H1 (cell line): ENCODE measurements at regions not wholly inside any gene's neighbourhood (a gene's known extent, or its start where the extent isn't known, plus 50 kb on each side); places are given as distances from the start of the nearest gene placed in this dataset.

ENCODE experiments used
- CTCF ChIA-PET: fragments of 300-600 bp; sonication (Branson Sonifier 250); formaldehyde crosslinking; loops from one replicate; lab custom pipeline; 2021; ENCODE audit not compliant: partially characterized antibody; lab: Charles Lee
- POLR2A ChIA-PET: fragments of 300-600 bp; sonication (Branson Sonifier 250); formaldehyde crosslinking; loops from one replicate; lab custom pipeline; 2021; ENCODE audit warnings: inconsistent platforms; ENCODE audit not compliant: partially characterized antibody; lab: Charles Lee
- DNase-seq, 2 experiments: peaks; one replicate each; pipeline versions ENCODE4 v3.0.0 to v3.0.0-alpha.2; 2010 to 2022; ENCODE audit warnings: low spot score in 2 of 2, low read depth in 1 of 2, mixed read lengths in 1 of 2
- FAIRE-seq: peaks from 2 replicates; lab custom pipeline; 2011; peaks lifted over from hg19 to GRCh38; lab: Jason Lieb, UNC
- H2AFZ ChIP-seq: 2 replicates; pipeline ENCODE4 v1.8.1; 2012; ENCODE audit warnings: low read length, inconsistent platforms
- H2AK5ac ChIP-seq: 2 replicates; pipeline ENCODE4 v1.6.1; 2013; ENCODE audit warnings: low read depth, low read length
- H2BK120ac ChIP-seq: replicated peaks from 2 replicates; pipeline ENCODE3; 2013; ENCODE audit warnings: low read depth, low read length, inconsistent platforms
- H2BK12ac ChIP-seq: 2 replicates; pipeline ENCODE4 v1.6.1; 2013; ENCODE audit warnings: low read depth, low read length
- H2BK15ac ChIP-seq: 2 replicates; pipeline ENCODE4 v1.6.1; 2013; ENCODE audit warnings: low read length
- H2BK20ac ChIP-seq: 2 replicates; pipeline ENCODE4 v1.6.1; 2013; ENCODE audit warnings: low read length
- H2BK5ac ChIP-seq: 2 replicates; pipeline ENCODE4 v1.6.1; 2013; ENCODE audit warnings: low read depth, low read length
- H3K14ac ChIP-seq: 2 replicates; pipeline ENCODE4 v1.6.1; 2013; ENCODE audit warnings: inconsistent platforms; ENCODE audit not compliant: insufficient read length
- H3K18ac ChIP-seq: 2 replicates; pipeline ENCODE4 v1.6.1; 2013; ENCODE audit warnings: low read length; ENCODE audit errors: extremely low read depth
- H3K23ac ChIP-seq: 2 replicates; pipeline ENCODE4 v1.6.1; 2013; ENCODE audit warnings: inconsistent platforms; ENCODE audit not compliant: insufficient read length
- H3K23me2 ChIP-seq: 2 replicates; pipeline ENCODE4 v1.6.1; 2013; ENCODE audit warnings: low read depth, low read length
- H3K27ac ChIP-seq: 2 replicates; pipeline ENCODE4 v1.6.1; 2011; ENCODE audit warnings: low read depth, low read length, inconsistent platforms
- H3K27me3 ChIP-seq, 4 experiments: replicated peaks in 1 of 4; 1 replicate in 1 of 4; 2 replicates in 3 of 4; pipeline versions ENCODE4 v1.6.1 to v1.8.1; 2011 to 2013; ENCODE audit warnings: low read length in 3 of 4, mild to moderate bottlenecking in 3 of 4, inconsistent platforms in 2 of 4, mixed read lengths in 2 of 4, moderate library complexity in 1 of 4; ENCODE audit not compliant: control insufficient read depth in 3 of 4, insufficient read depth in 3 of 4; ENCODE audit errors: extremely low read depth in 1 of 4
- H3K36me3 ChIP-seq, 4 experiments: 2 replicates each; pipeline versions ENCODE4 v1.6.1 to v1.8.1; 2011 to 2013; ENCODE audit warnings: mild to moderate bottlenecking in 4 of 4, low read length in 3 of 4, moderate library complexity in 2 of 4, control low read depth in 1 of 4, inconsistent platforms in 1 of 4; ENCODE audit not compliant: insufficient read depth in 4 of 4, control insufficient read depth in 2 of 4
- H3K4ac ChIP-seq: replicated peaks from 2 replicates; pipeline ENCODE3; 2013; ENCODE audit warnings: low read length, low read depth, mixed read lengths, inconsistent platforms; ENCODE audit not compliant: insufficient read length
- H3K4me1 ChIP-seq, 4 experiments: replicated peaks in 1 of 4; 1 replicate in 1 of 4; 2 replicates in 3 of 4; pipeline versions ENCODE4 v1.6.1 to v1.8.1; 2011 to 2013; ENCODE audit warnings: low read length in 3 of 4, inconsistent platforms in 2 of 4, mixed read lengths in 1 of 4; ENCODE audit not compliant: insufficient read depth in 4 of 4, control insufficient read depth in 3 of 4
- H3K4me2 ChIP-seq, 2 experiments: 2 replicates each; pipeline versions ENCODE4 v1.6.1 to v1.8.1; 2011 to 2013; ENCODE audit warnings: low read depth in 2 of 2, low read length in 2 of 2, control low read depth in 1 of 2, inconsistent platforms in 1 of 2, mild to moderate bottlenecking in 1 of 2; ENCODE audit not compliant: insufficient read depth in 1 of 2
- H3K4me3 ChIP-seq, 4 experiments: fragments of 200-600, 300-600 bp in 1 of 4; sonication (generic), shearing (Covaris generic), sonication (Bioruptor Twin) in 1 of 4; 2 replicates each; pipeline versions ENCODE4 v1.5.1 to v1.8.1; 2011 to 2016; ENCODE audit warnings: low read length in 4 of 4, low read depth in 3 of 4, control low read depth in 2 of 4, inconsistent platforms in 2 of 4, mild to moderate bottlenecking in 2 of 4, mixed read lengths in 1 of 4, moderate library complexity in 1 of 4; ENCODE audit not compliant: insufficient read depth in 2 of 4; ENCODE audit errors: extremely low read depth in 1 of 4
- H3K56ac ChIP-seq: replicated peaks from 2 replicates; pipeline ENCODE3; 2013; ENCODE audit warnings: low read depth, mild to moderate bottlenecking, mixed read lengths, low read length, inconsistent platforms; ENCODE audit not compliant: insufficient read length
- H3K79me1 ChIP-seq: 2 replicates; pipeline ENCODE4 v1.6.1; 2013; ENCODE audit warnings: low read depth, low read length, control low read depth
- H3K79me2 ChIP-seq, 2 experiments: 2 replicates each; pipeline versions ENCODE4 v1.6.1 to v1.8.1; 2012 to 2013; ENCODE audit warnings: low read length in 2 of 2, mild to moderate bottlenecking in 2 of 2, inconsistent platforms in 1 of 2; ENCODE audit not compliant: insufficient read depth in 2 of 2, control insufficient read depth in 1 of 2
- H3K9ac ChIP-seq, 4 experiments: replicated peaks in 1 of 4; 1 replicate in 1 of 4; 2 replicates in 3 of 4; pipeline versions ENCODE4 v1.6.1 to v1.8.1; 2011 to 2013; ENCODE audit warnings: low read depth in 3 of 4, low read length in 3 of 4, control low read depth in 2 of 4, mild to moderate bottlenecking in 2 of 4, moderate library complexity in 2 of 4, inconsistent platforms in 1 of 4; ENCODE audit errors: extremely low read depth in 1 of 4
- H3K9me3 ChIP-seq, 2 experiments: 2 replicates each; pipeline versions ENCODE4 v1.6.1 to v1.8.1; 2012 to 2013; ENCODE audit warnings: mild to moderate bottlenecking in 2 of 2, moderate library complexity in 2 of 2, control low read depth in 1 of 2, inconsistent platforms in 1 of 2, low read depth in 1 of 2, low read length in 1 of 2, mixed read lengths in 1 of 2; ENCODE audit not compliant: insufficient read depth in 2 of 2
- H4K20me1 ChIP-seq, 2 experiments: replicated peaks in 1 of 2; 2 replicates each; pipeline versions ENCODE3 to v1.8.1; 2011 to 2013; ENCODE audit warnings: inconsistent platforms in 2 of 2, low read length in 2 of 2, mild to moderate bottlenecking in 1 of 2; ENCODE audit not compliant: insufficient read depth in 2 of 2, control insufficient read depth in 1 of 2
- H4K5ac ChIP-seq: 2 replicates; pipeline ENCODE4 v1.6.1; 2013; ENCODE audit warnings: low read length, low read depth, mixed read lengths, inconsistent platforms; ENCODE audit not compliant: insufficient read length
- H4K8ac ChIP-seq: 2 replicates; pipeline ENCODE4 v1.8.0; 2013; ENCODE audit warnings: mild to moderate bottlenecking, moderate library complexity, low read length, inconsistent platforms; ENCODE audit not compliant: insufficient read depth; ENCODE audit errors: extremely low read depth
- H4K91ac ChIP-seq: replicated peaks from 2 replicates; pipeline ENCODE3; 2013; ENCODE audit warnings: low read length, mixed read lengths, inconsistent platforms; ENCODE audit not compliant: insufficient read length
- ASH2L ChIP-seq: fragments of 200-600, 300-600 bp; sonication (generic); IDR thresholded peaks from one replicate; pipeline ENCODE4 v1.7.1; 2017; ENCODE audit warnings: low read length
- CHD1 ChIP-seq: IDR thresholded peaks from 2 replicates; pipeline ENCODE4 v1.6.1; 2012; ENCODE audit warnings: low read depth, low read length, improper control_type of control experiment
- EGR1 ChIP-seq: IDR thresholded peaks from 2 replicates; pipeline ENCODE4 v1.6.1; 2011; ENCODE audit warnings: low read depth, low read length, borderline replicate concordance
- GTF2F1 ChIP-seq: IDR thresholded peaks from 2 replicates; pipeline ENCODE4 v1.6.1; 2012; ENCODE audit warnings: low read depth, low read length, improper control_type of control experiment, borderline replicate concordance
- JUN ChIP-seq: IDR thresholded peaks from 2 replicates; pipeline ENCODE4 v1.6.1; 2011; ENCODE audit warnings: low read depth, mild to moderate bottlenecking, improper control_type of control experiment, low read length
- KDM4A ChIP-seq: IDR thresholded peaks from one replicate; pipeline ENCODE4 v1.7.1; 2012; ENCODE audit warnings: low read depth, mild to moderate bottlenecking, moderate library complexity, low read length, inconsistent platforms; ENCODE audit not compliant: severe bottlenecking
- KDM5A ChIP-seq: fragments of 200-600 bp; IDR thresholded peaks from 2 replicates; pipeline ENCODE4 v1.7.1; 2012; ENCODE audit warnings: mild to moderate bottlenecking, low read length, inconsistent platforms, mixed read lengths
- POLR2A ChIP-seq, 2 experiments: IDR thresholded peaks; 1 replicate in 1 of 2; 2 replicates in 1 of 2; pipeline ENCODE4 v1.6.1; 2011; ENCODE audit warnings: low read depth in 2 of 2, low read length in 2 of 2, mild to moderate bottlenecking in 2 of 2; ENCODE audit errors: control extremely low read depth in 1 of 2
- RBBP5 ChIP-seq: IDR thresholded peaks from 2 replicates; pipeline ENCODE4 v1.7.1; 2012; ENCODE audit warnings: low read depth, mild to moderate bottlenecking, inconsistent platforms, low read length, moderate library complexity, borderline replicate concordance
- RFX5 ChIP-seq: IDR thresholded peaks from 2 replicates; pipeline ENCODE4 v1.6.1; 2011; ENCODE audit warnings: low read depth, low read length, improper control_type of control experiment, borderline replicate concordance
- SP2 ChIP-seq: IDR thresholded peaks from 2 replicates; pipeline ENCODE4 v1.6.1; 2012; ENCODE audit warnings: mild to moderate bottlenecking, low read length, inconsistent platforms
- SRF ChIP-seq: IDR thresholded peaks from 2 replicates; pipeline ENCODE4 v1.6.1; 2011; ENCODE audit warnings: mild to moderate bottlenecking, low read depth, low read length, moderate library complexity
- USF2 ChIP-seq: IDR thresholded peaks from 2 replicates; pipeline ENCODE4 v1.6.1; 2011; ENCODE audit warnings: low read length, improper control_type of control experiment
- ZNF274 ChIP-seq: IDR thresholded peaks from 2 replicates; pipeline ENCODE4 v1.7.0; 2012; ENCODE audit warnings: low read length, borderline replicate concordance; ENCODE audit errors: extremely low read depth
- WGBS, 2 experiments: shearing (Covaris generic) in 1 of 2; methylation state at CpG; one replicate each; pipeline versions ENCODE4 v1.1.6 to v1.1.7; 2013 to 2015; ENCODE audit warnings: low lambda C conversion rate in 2 of 2, mixed read lengths in 2 of 2, inconsistent platforms in 1 of 2, low coverage in 1 of 2, missing lambda C conversion rate in 1 of 2; ENCODE audit not compliant: insufficient replicate concordance in 2 of 2, insufficient coverage in 1 of 2, insufficient read length in 1 of 2; ENCODE audit errors: extremely low coverage in 1 of 2, missing lambda C conversion rate in 1 of 2; 5-methylcytosine and 5-hydroxymethylcytosine counted together
- TF ChIP-seq, protein P1 (sequence below): IDR thresholded peaks from 2 replicates; pipeline ENCODE4 v1.6.1; 2012; ENCODE audit warnings: inconsistent platforms

DNA sequence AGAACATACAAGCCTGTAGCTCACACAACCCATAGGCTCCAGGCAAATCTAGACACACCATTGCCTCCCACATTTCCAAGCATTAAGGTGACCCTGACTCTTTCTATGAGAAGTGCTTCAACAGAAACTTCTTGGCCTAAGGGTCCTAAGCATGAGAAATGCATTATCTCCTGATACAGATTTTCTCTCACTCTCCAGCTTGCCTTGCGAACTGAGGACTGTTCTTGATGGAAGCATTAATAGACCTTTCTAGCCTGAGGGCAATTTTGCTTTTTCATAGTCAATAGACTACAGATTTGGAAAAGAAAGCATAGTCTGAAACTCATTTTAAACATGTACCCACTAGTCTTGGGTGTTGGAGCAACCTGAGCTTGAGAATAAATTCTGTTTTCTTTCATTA, 1801.3 kb upstream of the PCDH7 start:
- FAIRE-seq (no peak), DNase-seq (no peak)
- no peak overlapping the region for H3K18ac ChIP-seq
- ChIA-PET POLR2A (no interaction called here), CTCF (no interaction called here)
- no peak overlapping the region for H2BK15ac ChIP-seq
- no peak overlapping the region for H3K23ac ChIP-seq
- H3K9ac ChIP-seq, result no peak overlapping the region
- 86% methylated on average over 1 of the region's 1 CpG; no CpG with 5 or more reads in 1 of the 2 experiments for WGBS, 2 experiments
- no peak overlapping the region for H4K91ac ChIP-seq
- H3K27me3 ChIP-seq, result no peaks in the 10 kb centered on the region
- no peak overlapping the region for H3K56ac ChIP-seq
- no peaks in the 10 kb centered on the region for H3K23me2 ChIP-seq
- H3K36me3 ChIP-seq, result no peaks in the 10 kb centered on the region
- H4K5ac ChIP-seq, result no peak overlapping the region
- no peak overlapping the region for H2BK12ac ChIP-seq
- H3K79me1 ChIP-seq, result no peaks in the 10 kb centered on the region
- no peak overlapping the region for H3K4me2 ChIP-seq
- H3K27ac ChIP-seq, result no peak overlapping the region
- no peaks in the 10 kb centered on the region for H4K20me1 ChIP-seq
- no peak overlapping the region for H2BK120ac ChIP-seq
- H3K4me1 ChIP-seq, result no peaks in the 10 kb centered on the region
- no peak overlapping the region for H3K4me3 ChIP-seq
- H3K14ac ChIP-seq, result no peak overlapping the region
- no peak overlapping the region for H2AK5ac ChIP-seq
- no peak overlapping the region for H3K4ac ChIP-seq
- no peaks in the 10 kb centered on the region for H3K9me3 ChIP-seq
- no peak overlapping the region; the same call in 1 of the 2 replicates for H2AFZ ChIP-seq
- no peak overlapping the region for H2BK20ac ChIP-seq
- no peak overlapping the region for H2BK5ac ChIP-seq
- H3K79me2 ChIP-seq, result no peaks in the 10 kb centered on the region
- H4K8ac ChIP-seq, result no peak overlapping the region
- TF ChIP-seq KDM4A (no peak), ASH2L (no peak), KDM5A (no peak), RFX5 (no peak), SRF (no peak), SP2 (no peak), POLR2A (IDR thresholded peaks at IDR 0.05; ENCODE audit: control extremely low read depth in 1 of 2, low read depth in 2 of 2, low read length in 2 of 2) (no peak), JUN (no peak), USF2 (no peak), CHD1 (no peak), EGR1 (no peak), ZNF274 (no peak), GTF2F1 (no peak), RBBP5 (no peak)
- TF ChIP-seq, protein P1, sequence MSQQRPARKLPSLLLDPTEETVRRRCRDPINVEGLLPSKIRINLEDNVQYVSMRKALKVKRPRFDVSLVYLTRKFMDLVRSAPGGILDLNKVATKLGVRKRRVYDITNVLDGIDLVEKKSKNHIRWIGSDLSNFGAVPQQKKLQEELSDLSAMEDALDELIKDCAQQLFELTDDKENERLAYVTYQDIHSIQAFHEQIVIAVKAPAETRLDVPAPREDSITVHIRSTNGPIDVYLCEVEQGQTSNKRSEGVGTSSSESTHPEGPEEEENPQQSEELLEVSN, result no peak
